H1 (cell line): ENCODE measurements at regions not wholly inside any gene's neighbourhood (a gene's known extent, or its start where the extent isn't known, plus 50 kb on each side); places are given as distances from the start of the nearest gene placed in this dataset.

Source experiments
- CTCF ChIP-seq, 3 experiments: IDR thresholded peaks; 1 replicate in 2 of 3; 2 replicates in 1 of 3; pipeline versions ENCODE4 v1.5.1 to v1.6.1; 2011; ENCODE audit warnings: low read length in 3 of 3, mild to moderate bottlenecking in 3 of 3, inconsistent platforms in 2 of 3, low read depth in 1 of 3, moderate library complexity in 1 of 3; ENCODE audit not compliant: insufficient read depth in 1 of 3; ENCODE audit errors: control extremely low read depth in 1 of 3
- EP300 ChIP-seq, 2 experiments: IDR thresholded peaks; 1 replicate in 1 of 2; 2 replicates in 1 of 2; pipeline ENCODE4 v1.6.1; 2011 to 2012; ENCODE audit warnings: low read depth in 2 of 2, low read length in 2 of 2, mild to moderate bottlenecking in 2 of 2, borderline replicate concordance in 1 of 2, inconsistent platforms in 1 of 2, moderate library complexity in 1 of 2
- JUN ChIP-seq: IDR thresholded peaks from 2 replicates; pipeline ENCODE4 v1.6.1; 2011; ENCODE audit warnings: low read depth, mild to moderate bottlenecking, improper control_type of control experiment, low read length
- NANOG ChIP-seq: IDR thresholded peaks from 2 replicates; pipeline ENCODE4 v1.6.1; 2011; ENCODE audit warnings: low read length, low read depth, mild to moderate bottlenecking, inconsistent platforms; ENCODE audit not compliant: insufficient read depth, poor library complexity, severe bottlenecking
- PHF8 ChIP-seq: fragments of 200-600 bp; sonication (generic); conservative IDR thresholded peaks from 2 replicates; pipeline ENCODE4 v1.7.1; 2012; ENCODE audit warnings: low read depth, mild to moderate bottlenecking, inconsistent platforms, low read length, moderate library complexity
- POLR2A ChIP-seq, 2 experiments: IDR thresholded peaks; 1 replicate in 1 of 2; 2 replicates in 1 of 2; pipeline ENCODE4 v1.6.1; 2011; ENCODE audit warnings: low read depth in 2 of 2, low read length in 2 of 2, mild to moderate bottlenecking in 2 of 2; ENCODE audit errors: control extremely low read depth in 1 of 2
- POLR2AphosphoS5 ChIP-seq: IDR thresholded peaks from 2 replicates; pipeline ENCODE4 v1.6.1; 2011; ENCODE audit warnings: low read depth, low read length
- RAD21 ChIP-seq, 2 experiments: IDR thresholded peaks in 1 of 2; conservative IDR thresholded peaks in 1 of 2; 2 replicates each; pipeline ENCODE4 v1.6.1; 2011; ENCODE audit warnings: low read depth in 2 of 2, low read length in 2 of 2, improper control_type of control experiment in 1 of 2, inconsistent platforms in 1 of 2, mild to moderate bottlenecking in 1 of 2, moderate library complexity in 1 of 2
- SP1 ChIP-seq: IDR thresholded peaks from 2 replicates; pipeline ENCODE4 v1.6.1; 2011; ENCODE audit warnings: low read depth, low read length
- TAF1 ChIP-seq: IDR thresholded peaks from 2 replicates; pipeline ENCODE4 v1.6.1; 2011; ENCODE audit warnings: mild to moderate bottlenecking, low read depth, low read length
- TEAD4 ChIP-seq: IDR thresholded peaks from 2 replicates; pipeline ENCODE4 v1.6.1; 2012; ENCODE audit warnings: low read depth, low read length, inconsistent platforms, mixed read lengths
- USF2 ChIP-seq: IDR thresholded peaks from 2 replicates; pipeline ENCODE4 v1.6.1; 2011; ENCODE audit warnings: low read length, improper control_type of control experiment
- YY1 ChIP-seq: IDR thresholded peaks from 2 replicates; pipeline ENCODE4 v1.6.1; 2011; ENCODE audit warnings: low read depth, mild to moderate bottlenecking, low read length

GRCh38 chr1:188723332-188724020, 1754.2 kb downstream of the BRINP3 start:
- TF ChIP-seq USF2 (no peak), SP1 (no peak), POLR2A (IDR thresholded peaks at IDR 0.05; ENCODE audit: control extremely low read depth in 1 of 2, low read depth in 2 of 2, low read length in 2 of 2) (no peak), YY1 (no peak), PHF8 (no peak), CTCF (IDR thresholded peaks at IDR 0.05; ENCODE audit: control extremely low read depth in 1 of 3, insufficient read depth in 1 of 3, low read depth in 1 of 3, low read length in 3 of 3) (no peak), JUN (no peak), EP300 (IDR thresholded peaks at IDR 0.05; ENCODE audit: borderline replicate concordance in 1 of 2, low read depth in 2 of 2, low read length in 2 of 2) (no peak), TAF1 (no peak), POLR2AphosphoS5 (no peak), RAD21 (IDR thresholded peaks at IDR 0.05 in 1 of 2, conservative IDR thresholded peaks at IDR 0.05 in 1 of 2; ENCODE audit: low read depth in 2 of 2, low read length in 2 of 2) (no peak), NANOG (no peak), TEAD4 (no peak)
